H54 (cell line): ENCODE measurements at regions not wholly inside any gene's neighbourhood (a gene's known extent, or its start where the extent isn't known, plus 50 kb on each side); places are given as distances from the start of the nearest gene placed in this dataset.

ENCODE experiments used
- DNase-seq: peaks from one replicate; pipeline ENCODE4 v3.0.0; 2011; ENCODE audit warnings: low spot score, mixed read lengths; ENCODE audit not compliant: insufficient read length
- FAIRE-seq: peaks from 3 replicates; lab custom pipeline; 2011; peaks lifted over from hg19 to GRCh38; lab: Jason Lieb, UNC
- POLR2A ChIP-seq: IDR thresholded peaks from 2 replicates; pipeline ENCODE4 v1.6.1; 2011; ENCODE audit warnings: low read depth, mild to moderate bottlenecking, low read length

GRCh38 chr9:12956261-12956660, 181.4 kb downstream of the LURAP1L start:
- no peak for TF ChIP-seq POLR2A
- no peak for DNase-seq
- FAIRE-seq = no peak

GRCh38 chr9:12956805-12957204, 182.0 kb downstream of the LURAP1L start:
- no peak for FAIRE-seq

GRCh38 chr9:12958279-12958678, 183.5 kb downstream of the LURAP1L start:
- FAIRE-seq = no peak
- DNase-seq = no peak
- TF ChIP-seq POLR2A = no peak

More at GRCh38 chr9:12956805-12957204, 182.0 kb downstream of the LURAP1L start:
- TF ChIP-seq POLR2A = no peak
- no peak for DNase-seq

DNA sequence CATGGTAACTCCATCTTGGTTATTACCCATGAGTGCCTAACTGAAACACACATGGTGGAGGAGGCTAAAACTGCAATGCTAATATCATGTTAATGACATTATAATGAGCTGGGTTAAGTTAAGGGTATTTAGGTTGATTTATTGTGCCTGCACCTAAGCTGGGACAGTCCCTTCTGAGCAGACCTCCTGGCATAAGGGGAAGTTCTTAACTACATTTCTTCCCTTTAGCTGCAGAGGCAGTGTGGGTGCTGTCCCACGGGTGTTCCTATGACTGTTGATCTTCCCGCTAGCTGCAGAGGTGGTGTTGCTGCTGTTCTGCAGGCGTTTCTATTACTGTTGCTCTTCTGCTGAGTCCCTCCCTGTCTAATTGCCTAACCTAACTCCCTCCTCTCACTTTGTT, 183.9 kb downstream of the LURAP1L start:
- DNase-seq (no peak), FAIRE-seq (no peak)

GRCh38 chr9:12961276-12961809, 186.5 kb downstream of the LURAP1L start:
- no peak for TF ChIP-seq POLR2A
- no peak for FAIRE-seq
- DNase-seq = no peak

More for the DNA sequence above, 183.9 kb downstream of the LURAP1L start:
- no peak for TF ChIP-seq POLR2A

- FAIRE-seq (no peak), DNase-seq (no peak)
- no peak for TF ChIP-seq POLR2A
These were observed 188.7 kb downstream of the LURAP1L start for GRCh38 chr9:12963537-12963936.

GRCh38 chr9:12964271-12964670, 189.5 kb downstream of the LURAP1L start:
- DNase-seq (no peak), FAIRE-seq (no peak)
- no peak for TF ChIP-seq POLR2A

DNA sequence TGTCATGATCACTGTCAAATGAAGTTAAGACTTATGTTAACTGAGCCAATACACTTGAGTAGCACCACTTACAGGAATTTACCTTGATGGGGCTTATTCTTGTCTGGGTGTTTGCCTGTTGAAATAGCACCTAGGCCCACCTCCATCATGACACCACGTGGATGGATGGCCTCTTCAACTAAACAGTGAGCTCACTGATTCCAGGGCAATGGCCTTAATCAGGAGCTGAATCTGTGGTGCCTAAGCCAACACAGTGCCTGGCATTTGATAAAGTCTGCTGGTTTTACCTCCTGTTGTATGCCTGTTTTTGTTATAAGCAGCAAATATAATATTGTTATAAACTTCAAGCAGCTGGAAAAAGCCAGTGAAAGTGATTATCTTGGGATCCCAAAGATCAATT, 190.5 kb downstream of the LURAP1L start:
- no peak for DNase-seq
- no peak for FAIRE-seq
- no peak for TF ChIP-seq POLR2A

GRCh38 chr9:12968093-12968492, 193.3 kb downstream of the LURAP1L start:
- DNase-seq = no peak
- no peak for TF ChIP-seq POLR2A
- FAIRE-seq = no peak

DNA sequence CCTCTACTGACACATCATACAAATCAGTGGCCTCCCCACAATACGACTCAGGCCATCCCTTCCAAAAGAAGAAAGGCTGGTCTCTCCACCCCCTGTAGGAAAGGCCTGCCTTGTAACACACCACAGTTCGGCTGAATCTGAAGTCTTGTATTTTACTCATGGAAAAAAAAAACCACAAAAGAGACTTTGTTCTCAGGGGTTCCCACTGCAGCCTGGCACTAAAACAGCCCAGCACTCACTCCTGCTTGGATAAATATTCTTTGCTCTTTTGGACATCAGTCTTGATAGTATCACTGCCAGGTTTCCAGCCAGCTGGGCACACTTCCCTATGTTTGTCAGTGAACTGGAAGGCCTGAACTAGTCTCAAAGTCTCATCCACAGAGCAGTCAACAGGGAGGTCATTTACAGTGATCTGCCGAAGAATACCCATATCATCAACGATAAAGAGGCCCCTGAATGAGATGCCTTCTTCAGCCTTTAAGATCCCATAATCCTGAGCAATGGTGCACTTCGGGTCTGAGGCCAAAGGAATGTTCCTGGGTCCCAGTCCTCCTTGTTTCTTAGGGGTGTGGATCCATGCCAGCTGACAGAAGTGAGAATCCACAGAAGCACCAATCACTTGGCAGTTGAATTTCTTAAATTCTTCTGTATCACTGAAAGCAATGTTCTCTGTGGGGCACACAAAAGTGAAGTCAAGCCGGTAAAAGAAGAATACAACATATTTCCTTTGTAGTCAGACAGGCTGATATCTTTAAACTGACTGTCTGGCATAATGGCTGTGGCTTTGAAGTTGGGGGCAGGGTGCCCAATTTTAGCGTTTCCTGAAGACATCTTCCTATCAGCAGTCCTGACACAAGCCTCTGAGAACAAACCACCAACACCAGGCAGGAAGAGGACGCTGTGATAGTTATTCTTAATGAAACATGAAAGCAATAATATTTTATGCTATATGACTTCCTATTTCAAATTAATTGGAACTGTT, 198.1 kb downstream of the LURAP1L start:
- no peak for TF ChIP-seq POLR2A
- DNase-seq = no peak
- FAIRE-seq = no peak

DNA sequence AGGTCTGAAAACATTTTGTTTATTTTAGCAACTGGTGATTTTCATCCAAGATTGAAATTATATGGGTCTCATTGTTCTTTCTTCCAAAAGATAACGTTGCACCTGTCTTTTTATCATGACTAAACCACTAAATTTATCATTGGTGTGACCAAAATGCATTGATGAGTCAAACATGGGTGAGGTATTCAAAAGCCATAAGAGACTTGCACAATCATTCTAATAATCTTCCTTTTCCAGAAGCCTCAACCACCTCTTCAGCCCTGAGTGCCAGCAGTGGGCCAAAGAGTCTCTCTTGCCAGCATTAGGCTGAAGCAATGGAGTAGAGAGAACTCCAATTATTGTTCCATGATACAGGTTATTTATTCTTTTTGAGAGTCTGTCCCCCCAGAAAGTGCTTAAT, 198.9 kb downstream of the LURAP1L start:
- FAIRE-seq (no peak), DNase-seq (no peak)
- no peak for TF ChIP-seq POLR2A

- TF ChIP-seq POLR2A = no peak
These were observed 199.9 kb downstream of the LURAP1L start for GRCh38 chr9:12974671-12975070.

DNA sequence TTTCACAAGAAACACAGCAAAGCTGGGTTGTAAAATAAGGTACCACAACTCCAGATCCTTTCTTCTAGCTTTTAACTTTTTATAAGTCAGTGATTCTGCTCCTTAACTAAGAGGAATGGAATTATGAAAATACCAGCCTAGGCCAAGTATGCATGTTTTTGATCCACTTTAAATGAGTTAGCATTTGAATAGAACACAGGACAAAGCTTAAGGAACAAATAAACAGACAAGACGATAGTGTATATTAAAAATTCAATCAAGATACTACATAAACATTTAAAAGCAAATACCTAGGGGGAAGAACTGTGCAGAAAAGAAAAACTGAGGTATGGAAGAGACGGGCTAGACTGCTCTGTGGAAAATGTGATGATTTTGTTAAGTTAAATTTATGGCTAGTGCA, 200.7 kb downstream of the LURAP1L start:
- DNase-seq (no peak), FAIRE-seq (no peak)
- no peak for TF ChIP-seq POLR2A

More at GRCh38 chr9:12974671-12975070, 199.9 kb downstream of the LURAP1L start:
- FAIRE-seq = no peak
- no peak for DNase-seq

DNA sequence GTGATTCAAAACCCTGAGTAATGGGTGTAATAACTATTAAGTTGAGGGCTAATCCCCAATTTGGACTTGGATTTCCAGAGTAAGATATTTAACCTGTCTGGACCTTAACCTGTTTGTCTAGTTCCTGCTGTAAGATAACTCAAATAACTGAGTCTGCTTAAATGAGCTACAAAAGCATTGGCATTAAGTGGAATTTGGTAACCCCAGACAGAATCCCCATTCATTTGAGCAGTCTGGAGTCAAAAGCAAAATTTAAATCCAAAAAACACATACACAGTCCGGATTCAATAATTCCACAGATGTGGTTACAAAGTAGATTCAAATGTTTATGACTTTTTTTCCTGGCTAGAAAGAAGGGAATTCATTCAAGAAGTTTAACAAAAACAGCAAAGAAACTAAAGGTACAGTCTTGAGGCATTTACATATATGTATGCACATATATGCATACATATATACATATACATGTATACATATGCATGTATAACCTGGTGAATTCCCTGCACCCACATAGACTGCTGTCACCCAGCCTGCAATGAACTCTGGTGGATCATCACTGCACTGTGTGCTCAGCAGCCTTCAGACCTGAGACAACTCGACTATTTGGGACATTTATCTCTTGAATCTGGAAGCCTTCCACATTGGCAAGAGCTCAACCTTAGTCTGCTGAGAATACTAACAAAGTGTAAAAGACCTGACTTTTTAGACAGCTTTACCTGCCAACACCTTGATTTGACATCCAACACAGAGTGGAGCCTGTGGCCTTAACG, 205.4 kb downstream of the LURAP1L start:
- no peak for FAIRE-seq
- no peak for DNase-seq
- no peak for TF ChIP-seq POLR2A
